HG02884 (cell line): ENCODE measurements at regions not wholly inside any gene's neighbourhood (a gene's known extent, or its start where the extent isn't known, plus 50 kb on each side); places are given as distances from the start of the nearest gene placed in this dataset.

Source experiments
- ATAC-seq: cut with Tn5 transposase; IDR thresholded peaks from one replicate; pipeline ENCODE4 v1.9.1; 2021; ENCODE audit warnings: mild to moderate bottlenecking, moderate library complexity; ENCODE audit not compliant: unreplicated experiment

DNA sequence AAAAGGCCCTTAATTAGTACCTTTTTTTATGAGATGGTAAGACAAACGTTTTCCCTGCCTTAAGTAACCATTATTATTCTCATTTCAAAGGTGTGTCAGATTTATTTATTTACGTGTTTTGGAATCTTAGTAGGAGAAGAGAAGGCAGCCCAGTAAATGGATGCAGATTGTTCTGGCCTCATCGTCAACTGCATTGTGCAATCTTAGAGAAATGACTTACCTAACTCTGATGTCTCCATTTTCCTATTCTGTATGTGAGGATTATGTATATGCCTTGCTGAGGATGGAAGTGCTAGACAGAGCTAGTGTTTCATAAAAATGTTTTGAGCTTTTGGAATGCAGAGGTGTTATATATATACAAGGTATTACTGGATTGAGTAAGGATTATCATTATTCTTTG, 97.0 kb upstream of the JAG1 start:
- no peak for ATAC-seq

DNA sequence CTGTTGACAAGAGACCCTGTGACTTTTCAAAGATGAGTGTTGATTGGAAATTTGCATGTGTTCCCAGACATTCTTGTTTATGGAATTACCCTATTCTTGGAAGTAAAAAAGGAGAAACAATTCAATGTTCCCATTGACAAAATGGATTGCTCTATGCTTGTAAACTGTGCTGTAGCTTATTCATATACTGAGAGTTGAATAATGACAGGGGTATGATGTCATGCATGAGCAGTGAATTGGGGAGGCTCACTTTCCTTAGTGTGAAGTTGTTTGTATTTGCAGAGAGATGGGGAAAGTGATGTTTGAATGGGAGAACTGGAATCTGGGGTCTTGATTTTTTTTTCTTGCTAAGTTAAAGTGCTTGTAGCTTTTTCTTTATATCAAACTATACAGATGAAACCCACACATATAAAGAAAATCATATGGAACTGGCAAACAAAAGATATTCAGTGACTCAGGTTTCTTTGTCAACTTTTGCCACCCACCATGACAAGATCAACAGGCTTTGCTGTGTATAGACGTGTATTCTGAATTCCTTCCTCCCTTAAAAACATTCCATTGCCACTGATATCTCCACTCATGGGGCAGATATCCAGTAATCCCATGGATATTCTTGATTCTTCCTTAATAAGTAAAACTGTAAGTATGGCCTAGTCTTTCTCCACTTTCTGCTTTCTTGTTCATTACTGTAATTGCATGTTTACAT, 97.8 kb upstream of the JAG1 start:
- ATAC-seq, result no peak

DNA sequence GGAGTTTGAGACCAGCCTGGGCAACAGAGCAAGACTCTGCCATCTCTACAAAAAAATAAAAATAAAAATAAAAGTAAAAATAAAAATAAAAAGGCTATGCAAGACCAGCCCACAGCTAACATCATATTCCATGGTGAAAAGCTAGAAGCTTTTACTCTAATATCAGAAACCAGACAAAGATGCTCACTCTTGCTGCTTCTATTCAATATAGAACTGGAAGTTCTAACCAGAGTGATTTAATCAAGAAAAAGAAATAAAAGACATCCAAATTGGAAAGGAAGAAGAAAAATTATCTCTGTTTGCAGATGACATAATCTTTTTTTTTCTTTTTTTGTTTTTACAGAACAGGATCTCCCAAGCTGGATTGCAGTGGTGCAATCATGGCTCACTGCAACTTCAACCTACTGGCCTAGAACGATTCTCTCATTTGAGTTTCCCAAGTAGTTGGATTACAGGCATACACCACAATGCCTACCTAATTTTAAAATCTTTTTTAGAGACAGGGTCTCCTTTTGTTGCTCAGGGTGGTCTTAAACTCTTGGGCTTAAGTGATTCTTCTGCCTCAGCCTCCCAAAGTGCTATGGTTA, 100.7 kb upstream of the JAG1 start:
- no peak for ATAC-seq

DNA sequence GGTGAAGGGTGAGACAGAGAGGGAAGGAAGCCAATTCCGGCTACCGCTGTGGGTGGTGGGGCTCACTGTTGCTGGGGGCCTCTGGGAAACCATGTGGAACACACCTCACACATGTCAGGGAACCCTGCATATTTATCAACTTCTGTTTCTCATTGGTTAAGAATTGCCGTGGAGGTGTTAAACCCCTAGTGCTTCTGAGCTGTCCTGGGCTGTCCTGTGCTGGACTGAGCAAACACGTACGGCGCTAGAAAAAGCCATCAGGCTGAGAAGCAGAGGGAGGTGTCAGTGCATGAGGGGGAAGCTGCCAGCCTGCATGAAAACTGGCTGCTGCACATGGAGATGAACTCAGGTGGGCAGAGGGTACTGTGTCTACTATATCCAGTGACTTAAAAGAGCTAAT, 103.9 kb upstream of the JAG1 start:
- no peak for ATAC-seq

DNA sequence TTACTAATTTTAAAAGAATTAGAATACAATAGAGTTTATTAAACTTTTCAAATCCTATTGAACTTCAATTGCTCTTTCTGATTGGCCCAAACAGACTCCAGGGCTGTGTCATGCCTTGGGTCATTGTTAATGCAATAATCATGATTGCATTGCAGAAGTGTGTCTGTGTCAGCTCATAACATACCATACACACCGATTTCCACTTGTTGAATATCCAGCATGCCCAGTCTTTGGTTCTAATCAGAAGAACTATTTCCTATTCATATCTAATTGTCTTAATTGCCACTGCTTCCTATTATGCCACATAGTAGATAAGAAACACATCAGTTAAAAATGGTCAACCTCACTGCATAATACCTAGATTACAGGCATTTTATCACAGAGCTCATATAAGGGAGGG, 106.1 kb upstream of the JAG1 start:
- ATAC-seq, result no peak

DNA sequence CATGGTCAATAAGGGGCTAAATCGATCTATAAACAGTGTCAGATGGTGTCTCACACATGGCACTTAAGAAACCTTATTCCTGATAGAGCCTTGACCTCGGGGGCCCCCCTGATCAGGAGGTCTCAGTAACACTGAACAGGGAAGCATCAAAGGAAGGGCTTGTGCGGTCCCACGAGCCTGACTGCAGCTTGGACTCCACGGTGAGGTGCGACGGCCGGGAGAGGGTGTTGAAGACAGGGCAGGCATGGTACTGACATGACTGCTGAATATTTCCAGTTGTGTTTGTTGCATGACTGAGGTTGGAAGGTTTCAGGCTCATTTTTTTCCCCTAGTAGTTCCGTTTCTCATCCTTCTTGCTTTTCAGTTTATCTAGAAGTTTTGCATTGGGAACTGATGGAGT, 107.1 kb upstream of the JAG1 start:
- ATAC-seq, result no peak

DNA sequence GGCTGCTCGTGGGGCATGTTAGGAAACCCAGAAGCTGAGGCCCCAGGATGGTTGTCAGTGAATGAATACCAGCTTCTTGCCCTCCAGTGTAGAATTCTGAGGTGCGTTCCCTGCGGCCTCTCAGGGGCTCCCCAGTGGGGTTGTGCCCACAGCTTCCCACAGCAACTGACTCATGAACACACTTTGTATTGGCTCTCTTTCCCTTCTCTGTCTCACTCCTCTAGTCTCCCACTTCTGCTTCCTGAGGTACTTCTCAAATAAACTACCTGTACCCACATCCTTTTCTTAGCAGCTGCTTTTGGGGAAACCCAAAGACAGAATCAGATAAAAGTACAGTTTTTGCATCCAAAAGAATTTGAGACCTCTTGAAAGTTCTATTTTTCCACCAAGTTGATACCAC, 107.7 kb upstream of the JAG1 start:
- no peak for ATAC-seq

DNA sequence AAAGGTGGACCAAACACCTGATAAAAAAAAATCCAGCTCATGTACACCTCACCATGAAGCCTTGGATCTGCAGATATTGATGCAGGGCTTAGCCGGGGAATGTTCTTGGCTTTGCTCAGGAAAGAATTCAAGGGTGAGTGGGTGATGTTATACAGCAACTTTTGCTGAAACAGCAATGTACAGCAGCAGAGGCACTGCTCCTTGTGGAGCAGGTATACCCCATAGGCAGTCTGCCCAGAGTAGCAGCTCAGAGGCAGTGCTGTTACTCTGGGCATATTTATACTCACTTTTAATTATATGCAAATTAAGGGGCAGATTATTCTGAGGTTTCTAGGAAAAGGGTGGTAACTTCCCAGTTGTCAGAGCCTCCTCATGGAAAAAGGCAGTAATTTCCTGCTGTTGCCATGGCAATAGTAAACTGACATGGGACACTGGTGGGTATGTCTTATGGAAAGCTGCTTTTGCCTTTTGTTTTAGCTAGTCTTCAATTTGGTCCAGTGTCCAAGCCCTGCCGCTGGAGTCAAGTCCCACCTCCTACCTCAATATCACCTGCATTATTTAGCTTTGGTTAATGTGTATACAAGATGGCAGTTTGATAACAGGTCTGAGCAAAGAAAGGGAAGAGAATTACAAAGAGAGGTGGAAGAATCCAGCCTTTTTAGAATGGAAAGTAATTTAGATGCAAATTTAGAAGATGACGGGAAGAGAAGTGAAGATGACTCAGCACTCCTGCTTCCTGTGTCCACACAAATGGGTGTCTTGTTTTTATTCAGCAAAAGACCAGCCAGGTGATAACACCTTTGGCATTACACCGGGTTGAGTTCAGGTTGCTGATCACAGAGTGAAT, 110.1 kb upstream of the JAG1 start:
- ATAC-seq, result no peak

DNA sequence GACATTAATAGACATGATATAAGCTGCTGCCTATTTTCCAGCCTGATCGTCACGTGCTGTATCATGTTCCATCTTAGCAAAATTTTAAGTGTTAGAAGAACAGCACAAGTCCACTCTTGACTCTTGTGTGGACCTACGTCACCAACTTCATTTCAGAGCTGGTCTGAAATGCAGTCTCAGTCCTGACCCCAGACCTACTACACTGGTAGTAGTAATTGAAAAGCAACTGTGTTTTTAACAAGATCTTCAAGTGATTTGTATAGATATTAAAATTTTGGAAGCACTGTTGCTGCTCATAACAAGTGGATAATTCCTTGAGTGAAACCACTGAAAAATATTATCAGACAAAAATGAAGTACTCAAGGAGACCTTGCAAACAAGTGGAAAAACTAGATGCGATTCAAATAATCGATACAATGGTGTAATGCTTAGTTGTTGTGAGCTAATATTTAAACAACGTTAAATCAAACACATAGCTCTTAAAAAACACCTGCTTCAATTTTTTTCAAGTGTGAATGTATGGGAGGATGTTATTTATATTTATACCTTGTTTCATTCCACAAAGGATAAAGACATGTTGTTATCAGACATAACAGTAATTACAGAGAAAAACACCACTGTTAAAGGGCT, 110.9 kb upstream of the JAG1 start:
- no peak for ATAC-seq

DNA sequence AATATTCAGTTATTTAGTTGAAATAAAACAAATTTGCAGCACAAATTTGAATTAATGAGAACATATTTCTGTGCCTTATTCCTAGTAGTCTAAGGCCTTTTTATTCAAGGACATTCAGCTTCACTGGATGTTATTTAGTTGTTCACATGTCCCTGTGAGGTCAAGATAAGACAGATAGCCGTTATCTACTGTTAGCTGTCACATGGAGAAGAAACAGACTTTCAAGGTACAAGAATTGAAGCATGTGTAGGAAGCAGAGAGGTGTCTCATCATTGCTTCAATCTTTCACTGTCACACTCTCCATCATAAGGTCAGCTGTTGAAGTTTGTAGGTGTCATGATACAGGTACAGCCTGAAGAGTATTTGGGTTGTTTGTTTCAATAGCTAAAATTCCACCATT, 112.9 kb upstream of the JAG1 start:
- ATAC-seq, result no peak

DNA sequence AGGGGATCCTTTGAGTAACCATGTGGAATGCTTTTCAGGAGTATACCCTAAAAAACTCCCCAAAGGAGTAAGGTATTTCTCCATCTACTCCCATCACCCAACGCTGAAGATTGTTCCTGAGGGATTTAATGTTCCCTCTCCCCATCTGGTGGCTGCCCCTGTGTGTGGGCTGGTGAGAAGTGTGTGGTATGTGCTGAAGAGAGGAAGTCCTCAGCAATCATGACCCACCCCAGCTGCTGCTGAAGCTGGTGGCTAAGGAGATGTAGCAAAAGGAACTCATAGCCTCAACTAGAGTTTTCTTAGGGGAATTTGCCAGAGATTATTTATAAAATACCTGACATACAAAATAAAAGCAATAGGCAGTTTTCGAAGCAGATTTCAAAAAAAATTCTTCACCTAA, 114.3 kb upstream of the JAG1 start:
- ATAC-seq, result no peak

DNA sequence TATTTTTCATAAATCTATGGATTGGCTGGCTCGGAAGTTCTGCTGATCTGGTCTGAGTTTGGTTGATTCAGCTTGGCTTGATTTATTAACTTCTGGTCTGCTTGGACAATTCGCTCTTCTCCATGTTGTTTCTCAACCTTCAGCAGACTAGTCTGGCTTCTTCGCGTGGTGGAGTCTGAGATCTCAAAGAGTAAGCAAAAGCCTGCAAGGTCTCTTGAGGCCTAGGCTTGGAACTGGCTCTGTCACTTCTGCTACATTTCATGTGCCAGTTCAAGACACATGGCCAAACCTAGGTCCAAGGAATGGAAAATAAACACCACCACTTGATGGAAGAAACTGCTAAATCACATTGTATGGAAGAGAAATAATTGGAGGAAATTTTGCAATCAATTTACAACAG, 115.1 kb upstream of the JAG1 start:
- ATAC-seq, result no peak

DNA sequence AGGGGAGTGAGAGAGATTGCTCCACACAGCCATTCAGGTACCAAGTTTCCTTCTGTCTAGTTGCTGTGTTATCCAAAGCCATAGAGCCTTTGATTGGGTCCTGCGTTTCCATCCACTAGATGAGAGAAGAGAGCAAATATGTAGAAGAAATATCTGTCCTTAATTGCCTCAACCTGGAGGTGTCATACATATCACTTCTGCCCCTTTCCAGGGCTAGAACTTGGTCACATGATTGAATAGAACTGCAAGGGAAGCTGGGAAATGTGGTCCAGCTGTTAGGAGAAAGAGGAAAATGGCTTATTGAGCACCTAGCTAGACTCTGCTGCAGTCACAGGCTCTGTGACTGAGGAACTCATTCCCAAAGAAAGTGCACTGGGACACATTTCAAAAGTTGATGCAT, 115.6 kb upstream of the JAG1 start:
- no peak for ATAC-seq

DNA sequence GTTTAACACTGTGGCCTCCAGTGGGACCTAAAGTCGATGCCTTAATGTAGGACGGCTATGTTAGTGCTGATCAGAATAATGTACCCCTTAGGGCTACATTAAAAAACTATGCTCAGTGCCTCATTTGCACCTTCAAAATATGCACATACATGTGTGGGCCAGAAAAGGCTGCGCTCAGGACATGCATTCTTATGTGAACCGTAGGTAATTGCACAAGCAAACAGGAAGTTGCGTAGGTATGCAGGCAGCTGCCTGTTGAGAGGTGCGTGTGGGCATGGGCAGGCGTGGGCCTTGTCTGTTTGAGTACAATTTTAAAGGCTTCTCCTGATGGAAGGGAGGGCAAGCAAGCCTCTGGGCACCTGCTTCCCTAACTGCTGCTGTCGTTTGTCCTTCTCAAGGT, 116.2 kb upstream of the JAG1 start:
- ATAC-seq, result no peak

DNA sequence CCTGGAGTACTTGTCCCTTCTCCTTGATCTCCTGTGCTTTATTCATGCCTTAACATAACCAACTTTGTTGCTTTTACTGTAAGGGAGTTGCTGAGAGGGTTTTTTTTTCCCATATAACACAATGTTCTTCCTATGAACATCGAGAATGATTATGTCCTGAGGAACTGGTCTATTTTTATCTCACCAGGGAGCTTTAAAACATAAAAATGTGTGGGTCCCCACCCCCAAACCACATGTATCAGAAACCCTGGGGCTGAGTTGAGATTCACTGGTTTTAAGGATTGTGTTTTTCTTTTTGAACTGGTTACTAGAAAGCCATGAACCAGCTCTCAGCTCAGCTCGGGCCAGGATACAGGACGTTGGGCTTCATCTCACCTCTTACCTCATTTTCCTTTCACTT, 118.5 kb upstream of the JAG1 start:
- ATAC-seq, result no peak

DNA sequence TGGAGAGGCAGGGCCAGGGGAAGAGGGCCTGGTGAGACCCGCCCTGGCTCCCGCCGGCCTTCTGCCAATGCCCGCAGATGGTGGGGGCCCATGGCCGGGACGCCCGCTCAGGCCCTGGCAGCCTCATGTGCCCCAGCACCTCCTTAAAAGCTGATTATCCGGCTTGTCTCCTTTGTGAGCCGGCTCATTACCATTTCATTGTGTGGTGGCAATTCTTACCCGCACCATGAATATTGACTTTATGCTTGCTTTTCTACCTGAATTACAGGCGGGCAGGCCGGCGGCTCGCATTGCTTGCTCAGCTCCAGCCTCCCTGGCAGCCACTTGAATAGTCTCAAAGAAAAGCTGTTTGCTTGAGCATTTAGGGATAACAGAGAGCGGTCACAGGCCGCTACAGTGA, 120.0 kb upstream of the JAG1 start:
- no peak for ATAC-seq

DNA sequence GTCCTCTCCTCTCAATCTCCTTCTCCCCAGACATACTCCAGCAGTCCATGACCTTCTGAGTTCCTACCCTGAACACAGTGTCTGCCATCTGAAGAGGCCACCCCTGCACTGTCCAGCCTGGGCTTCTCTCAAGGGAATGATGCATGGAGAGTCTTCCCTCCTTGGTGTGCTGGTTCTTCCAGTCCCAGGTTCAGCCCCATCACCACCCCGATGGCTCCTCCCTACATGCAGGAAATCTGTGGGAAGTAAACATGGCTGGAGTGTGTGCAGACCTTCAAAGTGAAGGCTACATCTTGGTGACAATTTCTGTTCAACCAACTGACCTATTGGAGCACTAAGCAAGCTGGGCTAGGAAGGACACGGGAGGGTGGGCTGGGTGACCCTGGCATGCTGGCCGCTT, 121.0 kb upstream of the JAG1 start:
- ATAC-seq, result no peak

DNA sequence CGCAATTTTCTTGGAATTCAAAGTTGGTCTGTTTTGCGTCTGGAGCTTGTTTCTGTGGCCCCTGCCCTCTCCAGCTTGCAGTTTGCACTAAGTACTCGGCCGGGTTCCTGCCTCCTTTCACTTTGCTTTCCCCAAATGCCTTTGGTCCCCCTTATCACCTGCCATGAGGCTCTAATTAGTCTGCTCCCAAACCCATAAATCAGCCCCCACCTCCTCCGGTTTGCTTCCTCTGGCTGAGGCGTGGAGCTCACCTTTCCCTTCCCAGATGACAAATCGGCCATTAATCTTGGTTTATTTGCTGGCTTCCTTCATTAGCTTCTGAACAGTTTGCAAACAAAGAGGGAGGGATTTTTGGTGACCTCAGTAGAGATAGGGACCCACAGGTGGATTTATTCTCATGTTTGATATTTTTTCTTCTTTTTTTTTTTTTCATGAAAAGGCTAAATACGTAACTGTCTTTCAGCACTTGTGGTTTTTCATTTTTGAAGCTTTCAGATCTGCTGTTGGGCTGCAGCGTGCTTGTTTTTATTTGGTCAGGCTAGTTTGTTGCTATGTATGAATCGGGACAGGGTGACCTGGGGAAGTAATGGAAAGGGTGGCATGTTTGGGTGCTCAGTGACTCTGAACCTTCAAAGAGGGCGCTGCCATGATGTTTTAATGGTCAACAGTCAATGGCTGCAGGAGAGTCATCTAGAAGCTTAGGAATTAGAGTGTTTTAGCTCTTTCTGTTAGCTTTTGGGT, 121.7 kb upstream of the JAG1 start:
- no peak for ATAC-seq

DNA sequence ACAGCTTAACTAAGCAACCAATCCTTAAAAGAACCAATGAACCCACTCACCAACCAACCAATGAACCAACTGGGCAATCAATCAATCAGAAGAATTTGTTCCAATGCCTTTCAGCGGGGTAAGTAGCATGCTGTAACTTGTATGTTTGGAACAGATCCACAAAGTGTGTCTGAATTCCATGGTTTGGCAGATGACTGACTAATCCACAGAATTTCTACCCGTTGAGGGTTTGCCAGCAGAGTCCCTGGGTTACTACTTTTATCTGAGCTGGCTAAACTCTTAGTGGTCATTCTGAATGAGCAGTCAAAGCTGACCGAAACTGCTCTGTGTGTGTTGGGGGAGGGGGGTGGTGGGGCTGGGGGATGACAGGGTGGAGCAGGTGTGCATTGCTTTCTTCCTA, 125.0 kb upstream of the JAG1 start:
- ATAC-seq, result no peak

DNA sequence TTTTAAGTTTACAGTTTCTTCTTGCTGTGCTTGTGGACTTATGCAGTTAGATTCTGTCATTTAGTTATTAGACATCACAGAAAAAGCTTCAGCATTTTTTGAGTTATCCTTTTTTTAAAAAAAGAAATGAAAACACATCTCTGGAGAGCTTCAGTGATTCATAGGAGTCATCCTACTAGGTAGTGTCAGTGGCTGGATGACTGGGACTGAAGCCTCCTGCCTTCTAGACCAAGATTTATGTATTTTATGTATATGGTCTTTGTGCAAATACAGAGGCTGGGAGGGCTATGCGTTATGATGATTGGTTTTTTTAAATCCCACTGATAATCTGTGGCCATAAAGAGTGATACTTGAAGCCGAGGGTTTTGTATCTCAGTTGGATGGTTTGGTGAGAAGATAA, 125.9 kb upstream of the JAG1 start:
- no peak for ATAC-seq

DNA sequence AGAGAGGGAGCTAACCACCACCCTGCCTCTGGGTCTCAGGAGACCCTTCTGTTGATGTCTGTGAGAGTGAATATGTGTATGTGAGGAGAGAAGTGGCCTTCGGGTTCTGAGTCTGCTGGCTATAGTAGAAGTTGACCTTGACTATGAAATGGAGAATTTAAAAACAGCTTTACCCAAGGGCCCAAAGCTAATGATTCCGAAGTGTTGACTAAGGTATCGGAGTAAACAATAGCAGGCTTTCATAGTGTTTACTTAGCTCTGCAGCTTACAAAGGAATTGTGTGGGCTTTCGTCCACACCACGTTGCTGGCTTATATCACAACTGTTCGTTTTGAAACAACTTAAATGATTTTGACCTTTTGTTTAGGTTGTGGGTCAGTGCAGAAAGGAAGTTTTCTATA, 126.5 kb upstream of the JAG1 start:
- no peak for ATAC-seq
